ENCODE measurements at regions not wholly inside any gene's neighbourhood (a gene's known extent, or its start where the extent isn't known, plus 50 kb on each side); places are given as distances from the start of the nearest gene placed in this dataset.

- no peak for TF ChIP-seq CTCF (IDR thresholded peaks at IDR 0.05; ENCODE audit: borderline replicate concordance)
- Histone ChIP-seq H3K27me3 (ENCODE audit: low read depth) (no peaks in the 10 kb centered on the region), H3K9me3 (replicated peaks) (no peaks in the 10 kb centered on the region), H3K36me3 (no peaks in the 10 kb centered on the region), H3K4me3 (no peak overlapping the region), H3K27ac (replicated peaks) (no peak overlapping the region), H3K4me1 (no peaks in the 10 kb centered on the region)
- DNase-seq = no peak
- intact Hi-C loops (cut with micrococcal nuclease) = no loop called here
These were observed 553.7 kb upstream of the ARRDC4 start for GRCh38 chr15:97406841-97407240.

- Histone ChIP-seq H3K4me1 (no peaks in the 10 kb centered on the region), H3K4me3 (no peak overlapping the region), H3K9me3 (replicated peaks) (no peaks in the 10 kb centered on the region), H3K36me3 (no peaks in the 10 kb centered on the region), H3K27me3 (ENCODE audit: low read depth) (no peaks in the 10 kb centered on the region), H3K27ac (replicated peaks) (no peak overlapping the region)
- no peak for DNase-seq
- no peak for TF ChIP-seq CTCF (IDR thresholded peaks at IDR 0.05; ENCODE audit: borderline replicate concordance)
- intact Hi-C loops (cut with micrococcal nuclease) = no loop called here
These were observed 549.5 kb upstream of the ARRDC4 start for GRCh38 chr15:97410897-97411575.

GRCh38 chr15:97420130-97420529 lies 540.4 kb upstream of the ARRDC4 start:
- Histone ChIP-seq H3K4me1 (no peaks in the 10 kb centered on the region), H3K4me3 (no peak overlapping the region), H3K36me3 (no peaks in the 10 kb centered on the region), H3K27me3 (ENCODE audit: low read depth) (no peaks in the 10 kb centered on the region), H3K9me3 (replicated peaks) (no peaks in the 10 kb centered on the region), H3K27ac (replicated peaks) (no peak overlapping the region)
- no peak for DNase-seq
- no peak for TF ChIP-seq CTCF (IDR thresholded peaks at IDR 0.05; ENCODE audit: borderline replicate concordance)
- intact Hi-C loops (cut with micrococcal nuclease) = no loop called here

GRCh38 chr15:97425596-97425995 lies 534.9 kb upstream of the ARRDC4 start:
- Histone ChIP-seq H3K36me3 (no peaks in the 10 kb centered on the region), H3K4me3 (no peak overlapping the region), H3K27me3 (ENCODE audit: low read depth) (no peaks in the 10 kb centered on the region), H3K9me3 (replicated peaks) (no peaks in the 10 kb centered on the region), H3K27ac (replicated peaks) (no peak overlapping the region), H3K4me1 (no peaks in the 10 kb centered on the region)
- intact Hi-C loops (cut with micrococcal nuclease) = no loop called here
- TF ChIP-seq CTCF (IDR thresholded peaks at IDR 0.05; ENCODE audit: borderline replicate concordance) = no peak
- no peak for DNase-seq

- no peaks in the 10 kb centered on the region for H3K9me3 ChIP-seq (replicated peaks)
- H3K27ac ChIP-seq (replicated peaks) = no peak overlapping the region
- no peak overlapping the region for H3K4me3 ChIP-seq
- no peaks in the 10 kb centered on the region for H3K36me3 ChIP-seq
- TF ChIP-seq CTCF (IDR thresholded peaks at IDR 0.05; ENCODE audit: borderline replicate concordance) = no peak
- H3K27me3 ChIP-seq (ENCODE audit: low read depth) = no peaks in the 10 kb centered on the region
- intact Hi-C loops (cut with micrococcal nuclease) = no loop called here
- H3K4me1 ChIP-seq = no peaks in the 10 kb centered on the region
- DNase-seq = no peak
These were observed 517.4 kb upstream of the ARRDC4 start for GRCh38 chr15:97443101-97443500.
